Skeletal muscle satellite cell (primary cell): ENCODE measurements at regions not wholly inside any gene's neighbourhood (a gene's known extent, or its start where the extent isn't known, plus 50 kb on each side); places are given as distances from the start of the nearest gene placed in this dataset.

Source experiments
- H3K27me3 ChIP-seq: 2 replicates; pipeline ENCODE4 v1.7.0; 2013; ENCODE audit warnings: low read length; ENCODE audit not compliant: control insufficient read depth, insufficient read depth
- H3K36me3 ChIP-seq: 2 replicates; pipeline ENCODE4 v1.7.0; 2013; ENCODE audit warnings: mild to moderate bottlenecking, control low read depth, low read length; ENCODE audit not compliant: insufficient read depth
- H3K4me1 ChIP-seq: 2 replicates; pipeline ENCODE4 v1.7.0; 2013; ENCODE audit warnings: low read length; ENCODE audit not compliant: control insufficient read depth, insufficient read depth
- H3K4me2 ChIP-seq: 2 replicates; pipeline ENCODE4 v1.7.0; 2013; ENCODE audit warnings: mild to moderate bottlenecking, low read length
- H3K4me3 ChIP-seq: 2 replicates; pipeline ENCODE4 v1.7.0; 2013; ENCODE audit warnings: low read length
- H3K9ac ChIP-seq: 2 replicates; pipeline ENCODE4 v1.7.0; 2013; ENCODE audit warnings: mild to moderate bottlenecking, low read depth, low read length, moderate library complexity
- H3K9me3 ChIP-seq: replicated peaks from 2 replicates; pipeline ENCODE4 v1.7.0; 2013; ENCODE audit warnings: mild to moderate bottlenecking, control low read depth, low read length

- H3K9ac ChIP-seq = no peak overlapping the region
- H3K4me2 ChIP-seq = no peak overlapping the region
- H3K4me1 ChIP-seq = no peaks in the 10 kb centered on the region
- H3K4me3 ChIP-seq = no peak overlapping the region
- H3K9me3 ChIP-seq = no peaks in the 10 kb centered on the region
- H3K36me3 ChIP-seq = no peaks in the 10 kb centered on the region
- H3K27me3 ChIP-seq = peaks cover 5% of the 10 kb centered on the region
These were observed 332.6 kb upstream of the TMPO start for GRCh38 chr12:98182821-98183220.

DNA sequence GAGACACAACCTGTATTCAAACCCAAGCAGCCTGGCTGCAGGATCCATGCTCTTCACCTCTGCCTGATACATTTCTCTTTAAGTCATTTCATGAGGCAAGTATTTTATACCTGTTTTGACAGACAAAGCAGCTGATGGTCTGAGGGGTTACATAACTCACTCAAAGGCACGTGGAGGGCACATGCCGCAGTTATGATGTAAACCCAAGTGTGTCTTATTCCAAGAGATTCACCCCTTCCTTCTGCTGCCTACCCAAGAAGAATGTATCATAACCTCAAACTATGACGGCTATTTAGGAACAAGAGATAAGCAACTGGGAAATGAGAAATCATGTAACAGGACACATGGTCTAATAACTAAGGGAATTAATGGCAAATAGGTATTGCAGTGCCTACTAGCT lies 329.8 kb upstream of the TMPO start:
- Histone ChIP-seq H3K9ac (no peak overlapping the region), H3K4me1 (peaks cover 7% of the 10 kb centered on the region), H3K4me2 (no peak overlapping the region), H3K9me3 (no peaks in the 10 kb centered on the region), H3K36me3 (no peaks in the 10 kb centered on the region), H3K4me3 (no peak overlapping the region), H3K27me3 (peaks cover 5% of the 10 kb centered on the region)

DNA sequence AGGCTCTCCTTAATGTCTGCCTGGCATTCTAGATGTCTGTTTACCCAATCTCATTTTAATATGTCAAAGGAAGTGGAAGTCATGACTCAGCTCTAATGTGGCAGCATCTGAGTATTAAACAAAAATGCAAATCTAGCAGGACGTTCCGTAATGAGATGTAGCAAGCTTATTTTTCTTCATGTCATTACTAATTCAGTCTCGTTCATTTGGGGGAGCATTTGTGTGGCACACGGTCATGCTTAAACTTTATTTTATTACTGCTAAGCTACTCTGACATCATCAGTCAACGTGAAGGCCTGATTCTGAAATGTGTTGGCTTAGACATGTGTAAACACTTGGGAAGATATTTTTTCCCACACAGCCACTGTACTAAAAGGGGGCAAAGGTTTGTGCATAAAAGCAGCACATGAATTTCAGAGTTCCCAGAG lies 326.7 kb upstream of the TMPO start:
- no peak overlapping the region for H3K4me3 ChIP-seq
- peaks cover 7% of the 10 kb centered on the region for H3K4me1 ChIP-seq
- H3K4me2 ChIP-seq = no peak overlapping the region
- H3K9me3 ChIP-seq = no peaks in the 10 kb centered on the region
- H3K27me3 ChIP-seq = no peaks in the 10 kb centered on the region
- H3K36me3 ChIP-seq = no peaks in the 10 kb centered on the region
- no peak overlapping the region for H3K9ac ChIP-seq

- Histone ChIP-seq H3K36me3 (no peaks in the 10 kb centered on the region), H3K9ac (no peak overlapping the region), H3K9me3 (no peaks in the 10 kb centered on the region), H3K4me1 (no peaks in the 10 kb centered on the region), H3K27me3 (no peaks in the 10 kb centered on the region), H3K4me3 (no peak overlapping the region), H3K4me2 (no peak overlapping the region)
These were observed 320.8 kb upstream of the TMPO start for GRCh38 chr12:98194591-98194990.

DNA sequence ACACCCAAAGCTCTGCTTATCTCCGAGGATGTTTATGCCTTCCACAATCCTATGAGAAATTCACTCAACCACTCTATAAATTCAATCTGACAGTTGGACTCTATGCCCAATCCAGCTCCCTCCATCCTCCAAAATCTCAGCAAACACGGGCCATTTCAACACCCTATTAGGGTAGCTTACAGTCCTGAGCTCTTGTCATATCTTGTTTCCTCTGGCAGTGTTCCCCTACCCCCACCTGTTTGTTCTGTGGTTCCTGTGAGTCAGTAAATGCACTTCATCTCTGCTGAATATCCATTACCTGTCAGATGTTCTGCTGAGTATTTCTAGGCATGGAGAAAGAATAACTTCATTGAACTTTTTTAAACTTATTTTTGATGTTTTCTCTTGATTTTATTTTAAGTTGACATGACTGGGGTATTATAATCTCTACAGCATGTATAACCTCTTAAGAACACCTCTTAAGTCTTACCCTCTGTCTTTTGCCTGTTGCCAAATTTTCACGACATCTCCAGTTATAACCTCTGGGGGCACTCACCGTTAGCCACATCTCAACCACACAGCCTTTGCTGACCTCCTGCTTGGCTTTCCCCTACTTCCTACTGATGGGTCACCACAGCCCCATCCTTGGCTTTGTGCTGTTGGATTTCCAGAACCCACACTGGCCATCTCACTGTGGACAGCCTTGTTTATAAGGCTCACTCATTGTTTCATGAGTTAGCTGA lies 317.0 kb upstream of the TMPO start:
- H3K4me2 ChIP-seq = no peak overlapping the region

GRCh38 chr12:98208816-98209215 lies 306.6 kb upstream of the TMPO start:
- Histone ChIP-seq H3K4me3 (no peak overlapping the region), H3K9me3 (no peaks in the 10 kb centered on the region), H3K36me3 (no peaks in the 10 kb centered on the region), H3K4me2 (no peak overlapping the region), H3K27me3 (no peaks in the 10 kb centered on the region), H3K9ac (no peak overlapping the region), H3K4me1 (peaks cover 4% of the 10 kb centered on the region)

More for the DNA sequence above, 317.0 kb upstream of the TMPO start:
- Histone ChIP-seq H3K9ac (no peak overlapping the region), H3K9me3 (no peaks in the 10 kb centered on the region), H3K36me3 (no peaks in the 10 kb centered on the region), H3K27me3 (no peaks in the 10 kb centered on the region), H3K4me3 (no peak overlapping the region), H3K4me1 (no peaks in the 10 kb centered on the region)

DNA sequence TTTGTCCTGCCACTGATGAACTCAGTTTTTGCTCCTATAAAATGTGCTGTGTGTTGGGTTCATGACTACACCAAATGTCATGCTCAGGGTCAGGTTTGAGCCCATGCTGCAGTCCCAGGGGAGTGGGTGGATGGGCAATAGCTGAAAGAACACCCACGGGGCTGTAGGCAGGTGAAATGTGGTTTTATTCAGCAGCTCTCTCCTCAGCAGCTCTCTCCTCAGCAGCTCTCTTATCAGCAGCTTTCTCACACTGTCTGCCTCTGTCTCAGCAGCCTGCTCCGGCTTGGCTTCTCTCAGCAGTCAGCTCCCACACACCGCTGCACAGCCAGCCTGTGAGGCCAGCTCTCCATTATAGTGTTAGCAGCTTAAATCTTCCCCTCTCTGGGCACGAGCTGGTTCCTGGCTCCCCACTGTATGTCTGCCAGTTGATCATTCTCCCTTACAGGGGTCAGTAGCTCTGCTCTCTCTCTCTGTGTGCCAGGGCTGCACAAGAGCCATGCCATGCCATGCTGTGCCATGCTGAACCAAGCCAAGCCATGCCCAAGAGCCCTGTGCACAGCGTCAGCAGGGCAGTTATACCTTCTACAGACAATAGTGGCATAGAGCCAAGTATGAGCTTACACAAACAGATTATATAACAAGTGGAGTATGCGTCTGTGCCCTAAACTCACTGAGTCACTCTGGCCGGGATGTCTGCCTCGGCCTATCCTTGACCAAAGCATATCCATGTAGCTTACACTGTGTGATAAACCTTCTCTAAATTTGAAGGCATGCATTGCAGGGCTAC lies 303.3 kb upstream of the TMPO start:
- no peaks in the 10 kb centered on the region for H3K9me3 ChIP-seq
- no peak overlapping the region for H3K4me3 ChIP-seq
- H3K27me3 ChIP-seq = no peaks in the 10 kb centered on the region
- no peak overlapping the region for H3K4me2 ChIP-seq
- H3K9ac ChIP-seq = no peak overlapping the region
- H3K4me1 ChIP-seq = peaks cover 4% of the 10 kb centered on the region
- H3K36me3 ChIP-seq = no peaks in the 10 kb centered on the region

GRCh38 chr12:98213556-98213955 lies 301.8 kb upstream of the TMPO start:
- H3K4me2 ChIP-seq = no peak overlapping the region
- H3K36me3 ChIP-seq = no peaks in the 10 kb centered on the region
- H3K9me3 ChIP-seq = no peaks in the 10 kb centered on the region
- no peaks in the 10 kb centered on the region for H3K27me3 ChIP-seq
- H3K4me1 ChIP-seq = peaks cover 4% of the 10 kb centered on the region
- H3K9ac ChIP-seq = no peak overlapping the region
- no peak overlapping the region for H3K4me3 ChIP-seq

DNA sequence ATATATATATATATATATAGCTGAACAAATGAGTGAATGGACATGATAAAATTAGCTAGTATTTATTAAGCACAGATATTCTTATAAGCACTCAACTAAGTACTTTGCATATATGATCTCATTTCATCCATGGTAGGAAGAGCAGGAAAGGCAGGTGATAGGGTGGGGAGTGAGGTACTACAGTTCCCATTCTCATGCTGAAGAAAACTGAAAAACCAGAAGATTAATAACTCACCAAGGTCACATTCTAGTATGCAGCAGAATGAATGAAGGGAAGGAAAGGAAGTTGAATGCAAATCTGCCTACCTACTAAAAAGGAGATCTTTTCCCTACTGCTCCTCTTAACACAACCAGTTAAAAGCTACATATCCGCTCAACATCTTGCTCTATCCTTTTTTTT lies 298.1 kb upstream of the TMPO start:
- H3K4me2 ChIP-seq = no peak overlapping the region
- peaks cover 3% of the 10 kb centered on the region for H3K27me3 ChIP-seq
- no peaks in the 10 kb centered on the region for H3K9me3 ChIP-seq
- H3K36me3 ChIP-seq = no peaks in the 10 kb centered on the region
- peaks cover 4% of the 10 kb centered on the region for H3K4me1 ChIP-seq
- no peak overlapping the region for H3K9ac ChIP-seq
- no peak overlapping the region for H3K4me3 ChIP-seq

DNA sequence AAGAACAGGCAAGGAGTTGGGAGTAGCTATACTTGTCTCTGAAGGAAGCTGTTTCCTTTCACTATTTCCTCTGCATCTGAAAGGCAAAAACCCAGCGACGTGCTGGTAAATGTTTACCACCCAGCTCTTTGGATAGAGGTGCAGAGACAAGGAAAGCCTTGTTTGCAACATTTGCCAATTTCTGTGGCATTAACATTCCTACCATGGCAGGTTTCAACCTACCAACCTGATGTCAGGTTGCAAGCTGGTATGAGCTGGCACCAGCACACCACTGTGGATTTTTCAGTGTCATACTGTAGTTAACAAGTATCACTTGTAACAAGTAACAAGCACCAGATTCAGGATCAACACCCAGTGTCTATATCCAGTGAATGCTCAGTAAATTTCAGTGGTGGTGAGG lies 294.8 kb upstream of the TMPO start:
- Histone ChIP-seq H3K4me1 (no peaks in the 10 kb centered on the region), H3K36me3 (no peaks in the 10 kb centered on the region), H3K4me3 (no peak overlapping the region), H3K9me3 (no peaks in the 10 kb centered on the region), H3K4me2 (no peak overlapping the region), H3K9ac (no peak overlapping the region), H3K27me3 (peaks cover 3% of the 10 kb centered on the region)

GRCh38 chr12:98221243-98221808 lies 294.1 kb upstream of the TMPO start:
- Histone ChIP-seq H3K9me3 (no peaks in the 10 kb centered on the region), H3K27me3 (peaks cover 3% of the 10 kb centered on the region), H3K9ac (no peak overlapping the region), H3K36me3 (no peaks in the 10 kb centered on the region), H3K4me2 (no peak overlapping the region), H3K4me3 (no peak overlapping the region), H3K4me1 (no peaks in the 10 kb centered on the region)
